ENCODE measurements at regions not wholly inside any gene's neighbourhood (a gene's known extent, or its start where the extent isn't known, plus 50 kb on each side); places are given as distances from the start of the nearest gene placed in this dataset.

DNA sequence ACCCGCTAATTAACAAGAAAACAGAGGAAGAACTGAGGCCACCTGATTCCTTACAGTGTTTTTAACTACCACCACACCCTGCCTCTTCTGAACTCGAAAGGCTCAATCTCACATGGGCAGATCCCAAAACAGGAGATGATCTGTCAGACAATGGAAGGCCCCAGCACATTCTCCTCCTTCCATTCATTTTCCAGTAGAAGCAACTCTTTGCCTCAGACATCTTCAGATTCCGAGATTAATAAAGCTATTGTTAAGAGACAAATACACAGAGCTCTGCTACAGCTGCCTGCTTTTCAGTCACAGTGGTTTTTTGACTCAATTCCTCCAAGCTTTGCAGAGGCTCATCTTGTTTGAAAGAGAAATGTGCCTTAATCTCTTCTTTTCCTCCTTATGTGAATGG, 127.2 kb upstream of the ADAMTSL1 start:
- FAIRE-seq, result no peak
- WGBS (ENCODE audit: insufficient coverage, low coverage, missing lambda C conversion rate), result 0% methylated on average over 3 of the region's 3 CpGs
- TF ChIP-seq, protein P1, sequence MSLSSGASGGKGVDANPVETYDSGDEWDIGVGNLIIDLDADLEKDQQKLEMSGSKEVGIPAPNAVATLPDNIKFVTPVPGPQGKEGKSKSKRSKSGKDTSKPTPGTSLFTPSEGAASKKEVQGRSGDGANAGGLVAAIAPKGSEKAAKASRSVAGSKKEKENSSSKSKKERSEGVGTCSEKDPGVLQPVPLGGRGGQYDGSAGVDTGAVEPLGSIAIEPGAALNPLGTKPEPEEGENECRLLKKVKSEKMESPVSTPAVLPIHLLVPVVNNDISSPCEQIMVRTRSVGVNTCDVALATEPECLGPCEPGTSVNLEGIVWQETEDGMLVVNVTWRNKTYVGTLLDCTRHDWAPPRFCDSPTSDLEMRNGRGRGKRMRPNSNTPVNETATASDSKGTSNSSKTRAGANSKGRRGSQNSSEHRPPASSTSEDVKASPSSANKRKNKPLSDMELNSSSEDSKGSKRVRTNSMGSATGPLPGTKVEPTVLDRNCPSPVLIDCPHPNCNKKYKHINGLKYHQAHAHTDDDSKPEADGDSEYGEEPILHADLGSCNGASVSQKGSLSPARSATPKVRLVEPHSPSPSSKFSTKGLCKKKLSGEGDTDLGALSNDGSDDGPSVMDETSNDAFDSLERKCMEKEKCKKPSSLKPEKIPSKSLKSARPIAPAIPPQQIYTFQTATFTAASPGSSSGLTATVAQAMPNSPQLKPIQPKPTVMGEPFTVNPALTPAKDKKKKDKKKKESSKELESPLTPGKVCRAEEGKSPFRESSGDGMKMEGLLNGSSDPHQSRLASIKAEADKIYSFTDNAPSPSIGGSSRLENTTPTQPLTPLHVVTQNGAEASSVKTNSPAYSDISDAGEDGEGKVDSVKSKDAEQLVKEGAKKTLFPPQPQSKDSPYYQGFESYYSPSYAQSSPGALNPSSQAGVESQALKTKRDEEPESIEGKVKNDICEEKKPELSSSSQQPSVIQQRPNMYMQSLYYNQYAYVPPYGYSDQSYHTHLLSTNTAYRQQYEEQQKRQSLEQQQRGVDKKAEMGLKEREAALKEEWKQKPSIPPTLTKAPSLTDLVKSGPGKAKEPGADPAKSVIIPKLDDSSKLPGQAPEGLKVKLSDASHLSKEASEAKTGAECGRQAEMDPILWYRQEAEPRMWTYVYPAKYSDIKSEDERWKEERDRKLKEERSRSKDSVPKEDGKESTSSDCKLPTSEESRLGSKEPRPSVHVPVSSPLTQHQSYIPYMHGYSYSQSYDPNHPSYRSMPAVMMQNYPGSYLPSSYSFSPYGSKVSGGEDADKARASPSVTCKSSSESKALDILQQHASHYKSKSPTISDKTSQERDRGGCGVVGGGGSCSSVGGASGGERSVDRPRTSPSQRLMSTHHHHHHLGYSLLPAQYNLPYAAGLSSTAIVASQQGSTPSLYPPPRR (CRISPR knock-in tag; IDR thresholded peaks at IDR 0.05; ENCODE audit: borderline replicate concordance), result no peak
- TF ChIP-seq, protein P2, sequence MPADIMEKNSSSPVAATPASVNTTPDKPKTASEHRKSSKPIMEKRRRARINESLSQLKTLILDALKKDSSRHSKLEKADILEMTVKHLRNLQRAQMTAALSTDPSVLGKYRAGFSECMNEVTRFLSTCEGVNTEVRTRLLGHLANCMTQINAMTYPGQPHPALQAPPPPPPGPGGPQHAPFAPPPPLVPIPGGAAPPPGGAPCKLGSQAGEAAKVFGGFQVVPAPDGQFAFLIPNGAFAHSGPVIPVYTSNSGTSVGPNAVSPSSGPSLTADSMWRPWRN (IDR thresholded peaks at IDR 0.05; ENCODE audit: low read depth), result no peak
- no peak for TF ChIP-seq POLR3A (IDR thresholded peaks at IDR 0.05; ENCODE audit: borderline replicate concordance, extremely low read depth, insufficient read depth, insufficient read length)
- no peak for TF ChIP-seq HMG20B (CRISPR knock-in tag; IDR thresholded peaks at IDR 0.05)
- TF ChIP-seq ETV6 (IDR thresholded peaks at IDR 0.05; ENCODE audit: borderline replicate concordance in 1 of 2, low read depth in 2 of 2, low read length in 1 of 2), result no peak
- TF ChIP-seq ETV6 (CRISPR knock-in tag; IDR thresholded peaks at IDR 0.05; ENCODE audit: borderline replicate concordance), result no peak
- TF ChIP-seq, protein P3, sequence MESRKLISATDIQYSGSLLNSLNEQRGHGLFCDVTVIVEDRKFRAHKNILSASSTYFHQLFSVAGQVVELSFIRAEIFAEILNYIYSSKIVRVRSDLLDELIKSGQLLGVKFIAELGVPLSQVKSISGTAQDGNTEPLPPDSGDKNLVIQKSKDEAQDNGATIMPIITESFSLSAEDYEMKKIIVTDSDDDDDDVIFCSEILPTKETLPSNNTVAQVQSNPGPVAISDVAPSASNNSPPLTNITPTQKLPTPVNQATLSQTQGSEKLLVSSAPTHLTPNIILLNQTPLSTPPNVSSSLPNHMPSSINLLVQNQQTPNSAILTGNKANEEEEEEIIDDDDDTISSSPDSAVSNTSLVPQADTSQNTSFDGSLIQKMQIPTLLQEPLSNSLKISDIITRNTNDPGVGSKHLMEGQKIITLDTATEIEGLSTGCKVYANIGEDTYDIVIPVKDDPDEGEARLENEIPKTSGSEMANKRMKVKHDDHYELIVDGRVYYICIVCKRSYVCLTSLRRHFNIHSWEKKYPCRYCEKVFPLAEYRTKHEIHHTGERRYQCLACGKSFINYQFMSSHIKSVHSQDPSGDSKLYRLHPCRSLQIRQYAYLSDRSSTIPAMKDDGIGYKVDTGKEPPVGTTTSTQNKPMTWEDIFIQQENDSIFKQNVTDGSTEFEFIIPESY (CRISPR knock-in tag; IDR thresholded peaks at IDR 0.05), result no peak
- TF ChIP-seq ATF7 (IDR thresholded peaks at IDR 0.05), result no peak
- TF ChIP-seq FOXK1 (CRISPR knock-in tag; IDR thresholded peaks at IDR 0.05; ENCODE audit: borderline replicate concordance), result no peak
- TF ChIP-seq KDM4B (IDR thresholded peaks at IDR 0.05; ENCODE audit: borderline replicate concordance in 2 of 2, low read depth in 1 of 2), result no peak
- no peak for TF ChIP-seq RBM34 (IDR thresholded peaks at IDR 0.05; ENCODE audit: borderline replicate concordance, insufficient read depth, low read length)
- no peak for TF ChIP-seq CBX1 (IDR thresholded peaks at IDR 0.05; ENCODE audit: low read depth)
- TF ChIP-seq SLC30A9 (CRISPR knock-in tag; IDR thresholded peaks at IDR 0.05), result no peak
- no peak for TF ChIP-seq ETV1 (tag; conservative IDR thresholded peaks at IDR 0.05; ENCODE audit: low read depth)
- no peak for TF ChIP-seq GABPB2 (CRISPR knock-in tag; conservative IDR thresholded peaks at IDR 0.05)
- no peak for TF ChIP-seq HDAC3 (IDR thresholded peaks at IDR 0.05; ENCODE audit: borderline replicate concordance, partially characterized antibody)
- no peak for TF ChIP-seq EP400 (IDR thresholded peaks at IDR 0.05)

More for the DNA sequence above, 127.2 kb upstream of the ADAMTSL1 start:
- in situ Hi-C loops (cut with MboI), result no loop called here
- no peaks in the 10 kb centered on the region for H3K79me2 ChIP-seq (ENCODE audit: control insufficient read depth, insufficient read depth, low read length)
- H3K27ac ChIP-seq (ENCODE audit: extremely low read depth, low read depth, low read length), result no peak overlapping the region
- POLR2A ChIA-PET, result no interaction called here
- DNase-seq (ENCODE audit: extremely low read depth in 1 of 4, low spot score in 3 of 4), result no peak
- BruUV-seq (replicated peaks), result no TSS peak
- H3K9me3 ChIP-seq (replicated peaks; ENCODE audit: control insufficient read depth, insufficient read depth, low read depth, low read length), result no peaks in the 10 kb centered on the region
- H3K27me3 ChIP-seq (ENCODE audit: control insufficient read depth in 2 of 2, insufficient read depth in 2 of 2, low read length in 2 of 2), result no peaks in the 10 kb centered on the region
- H3K4me1 ChIP-seq (replicated peaks in 1 of 2; ENCODE audit: control insufficient read depth in 2 of 2, insufficient read depth in 2 of 2, low read length in 2 of 2), result no peaks in the 10 kb centered on the region
- H3K4me2 ChIP-seq (ENCODE audit: insufficient read depth, low read length), result no peak overlapping the region
- H2AFZ ChIP-seq (ENCODE audit: low read depth, low read length), result no peak overlapping the region
- H3K4me3 ChIP-seq, result no peak overlapping the region
- no peaks in the 10 kb centered on the region for H3K9me1 ChIP-seq (ENCODE audit: control insufficient read depth, insufficient read depth, low read length)
- H3K36me3 ChIP-seq (ENCODE audit: control insufficient read depth, insufficient read depth, low read length), result no peaks in the 10 kb centered on the region
- no peaks in the 10 kb centered on the region for H4K20me1 ChIP-seq (replicated peaks; ENCODE audit: control insufficient read depth, insufficient read depth, low read length)
- intact Hi-C loops (cut with micrococcal nuclease), result no loop called here
- no peak for ATAC-seq
- CTCF ChIA-PET (ENCODE audit: low intra/inter-chr PET ratio), result no interaction called here
- no peak overlapping the region for H3K9ac ChIP-seq (ENCODE audit: insufficient read depth in 1 of 2, low read depth in 2 of 2, low read length in 2 of 2)

Measured in K562 (cell line).